Trophoblast cell (in vitro differentiated cells and primary cell): ENCODE measurements at regions not wholly inside any gene's neighbourhood (a gene's known extent, or its start where the extent isn't known, plus 50 kb on each side); places are given as distances from the start of the nearest gene placed in this dataset.

Experiments
- DNase-seq, 2 donors: peaks; one replicate each; pipeline ENCODE4 v3.0.0-alpha.2; 2016
- H2AFZ ChIP-seq: 2 replicates; pipeline ENCODE4 v1.6.1; 2013; ENCODE audit warnings: low read length, moderate library complexity, mild to moderate bottlenecking; ENCODE audit not compliant: insufficient read depth, poor library complexity
- H2AK5ac ChIP-seq: 2 replicates; pipeline ENCODE4 v1.6.1; 2013; ENCODE audit warnings: mild to moderate bottlenecking, low read length
- H2BK120ac ChIP-seq: 2 replicates; pipeline ENCODE4 v1.6.1; 2013; ENCODE audit warnings: low read length, mild to moderate bottlenecking, moderate library complexity; ENCODE audit not compliant: insufficient read depth, poor library complexity
- H2BK12ac ChIP-seq: 2 replicates; pipeline ENCODE4 v1.6.1; 2013; ENCODE audit warnings: mild to moderate bottlenecking, low read length, moderate library complexity
- H2BK5ac ChIP-seq: 2 replicates; pipeline ENCODE4 v1.6.1; 2013; ENCODE audit warnings: low read length, low read depth, moderate library complexity, mild to moderate bottlenecking; ENCODE audit not compliant: poor library complexity
- H3K14ac ChIP-seq: 2 replicates; pipeline ENCODE4 v1.6.1; 2013; ENCODE audit warnings: mild to moderate bottlenecking, low read length
- H3K18ac ChIP-seq: 2 replicates; pipeline ENCODE4 v1.6.1; 2013; ENCODE audit warnings: mild to moderate bottlenecking, low read length
- H3K23ac ChIP-seq: 2 replicates; pipeline ENCODE4 v1.6.1; 2013; ENCODE audit warnings: low read length
- H3K27ac ChIP-seq: 2 replicates; pipeline ENCODE4 v1.5.1; 2013; ENCODE audit warnings: low read depth, mild to moderate bottlenecking, inconsistent platforms, low read length, moderate library complexity
- H3K27me3 ChIP-seq: 2 replicates; pipeline ENCODE4 v1.6.1; 2013; ENCODE audit warnings: inconsistent platforms, mild to moderate bottlenecking, low read length, moderate library complexity; ENCODE audit not compliant: insufficient read depth
- H3K36me3 ChIP-seq, 2 experiments: 1 replicate in 1 of 2; 2 replicates in 1 of 2; pipeline ENCODE4 v1.6.1; 2013; ENCODE audit warnings: low read length in 2 of 2, mild to moderate bottlenecking in 2 of 2, moderate library complexity in 1 of 2; ENCODE audit not compliant: insufficient read depth in 2 of 2, control insufficient read depth in 1 of 2
- H3K4ac ChIP-seq: 2 replicates; pipeline ENCODE4 v1.6.1; 2013; ENCODE audit warnings: low read depth, mild to moderate bottlenecking, low read length, moderate library complexity
- H3K4me1 ChIP-seq, 2 experiments: 1 replicate in 1 of 2; 2 replicates in 1 of 2; pipeline ENCODE4 v1.6.1; 2013; ENCODE audit warnings: low read length in 2 of 2, mild to moderate bottlenecking in 2 of 2, moderate library complexity in 1 of 2; ENCODE audit not compliant: insufficient read depth in 2 of 2, control insufficient read depth in 1 of 2
- H3K4me2 ChIP-seq: 2 replicates; pipeline ENCODE4 v1.6.1; 2013; ENCODE audit warnings: inconsistent platforms, mild to moderate bottlenecking, low read length, moderate library complexity
- H3K4me3 ChIP-seq: 2 replicates; pipeline ENCODE4 v1.5.1; 2013; ENCODE audit warnings: mild to moderate bottlenecking, low read depth, low read length, inconsistent platforms
- H3K79me1 ChIP-seq: one replicate; pipeline ENCODE4 v1.6.1; 2013; ENCODE audit warnings: low read length
- H3K79me2 ChIP-seq: 2 replicates; pipeline ENCODE4 v1.6.1; 2013; ENCODE audit warnings: low read length, mild to moderate bottlenecking; ENCODE audit not compliant: control insufficient read depth, insufficient read depth, poor library complexity
- H3K9ac ChIP-seq: 2 replicates; pipeline ENCODE4 v1.6.1; 2013; ENCODE audit warnings: mild to moderate bottlenecking, low read length
- H3K9me3 ChIP-seq: 2 replicates; pipeline ENCODE4 v1.6.1; 2013; ENCODE audit warnings: low read depth, mild to moderate bottlenecking, control low read depth, inconsistent platforms, low read length; ENCODE audit not compliant: insufficient read depth
- H4K12ac ChIP-seq: 2 replicates; pipeline ENCODE4 v1.6.1; 2013; ENCODE audit warnings: low read depth, mild to moderate bottlenecking, low read length, moderate library complexity
- H4K8ac ChIP-seq: 2 replicates; pipeline ENCODE4 v1.6.1; 2013; ENCODE audit warnings: low read depth, mild to moderate bottlenecking, low read length, moderate library complexity
- H4K91ac ChIP-seq: one replicate; pipeline ENCODE4 v1.6.1; 2013; ENCODE audit warnings: low read depth, mild to moderate bottlenecking, low read length, moderate library complexity
- WGBS: extraction: QIAGEN DNeasy Blood & Tissue Kit; methylation state at CpG from one replicate; pipeline ENCODE4 v1.1.7; 2013; ENCODE audit warnings: missing lambda C conversion rate; ENCODE audit not compliant: insufficient read length, insufficient coverage; ENCODE audit errors: extremely low coverage; 5-methylcytosine and 5-hydroxymethylcytosine counted together

GRCh38 chr7:16318463-16318862, 102.9 kb downstream of the CRPPA start:
- no peak overlapping the region for H2BK5ac ChIP-seq
- H3K18ac ChIP-seq = no peak overlapping the region
- H3K79me2 ChIP-seq = no peaks in the 10 kb centered on the region
- H3K23ac ChIP-seq = no peak overlapping the region
- H3K4ac ChIP-seq = no peak overlapping the region
- no peak overlapping the region for H2AFZ ChIP-seq
- H4K91ac ChIP-seq = no peak overlapping the region
- H2AK5ac ChIP-seq = no peak overlapping the region
- no peak overlapping the region for H4K8ac ChIP-seq
- H3K9me3 ChIP-seq = no peaks in the 10 kb centered on the region
- no peak overlapping the region for H3K9ac ChIP-seq
- H3K4me2 ChIP-seq = no peak overlapping the region
- H3K79me1 ChIP-seq = no peaks in the 10 kb centered on the region
- no peaks in the 10 kb centered on the region for H3K27me3 ChIP-seq
- H2BK120ac ChIP-seq = no peak overlapping the region
- no peaks in the 10 kb centered on the region for H3K4me1 ChIP-seq
- H3K27ac ChIP-seq = no peak overlapping the region
- H4K12ac ChIP-seq = no peak overlapping the region
- no peaks in the 10 kb centered on the region for H3K36me3 ChIP-seq
- DNase-seq = no peak
- H2BK12ac ChIP-seq = no peak overlapping the region
- no peak overlapping the region for H3K14ac ChIP-seq
- H3K4me3 ChIP-seq = no peak overlapping the region

GRCh38 chr7:16317406-16317805, 103.9 kb downstream of the CRPPA start:
- Histone ChIP-seq H3K27me3 (no peaks in the 10 kb centered on the region), H3K4ac (no peak overlapping the region), H3K27ac (no peak overlapping the region), H2AK5ac (no peak overlapping the region), H3K79me1 (no peaks in the 10 kb centered on the region), H3K79me2 (no peaks in the 10 kb centered on the region), H2BK120ac (no peak overlapping the region), H3K18ac (no peak overlapping the region), H2BK12ac (no peak overlapping the region), H3K9me3 (no peaks in the 10 kb centered on the region), H3K4me2 (no peak overlapping the region), H3K14ac (no peak overlapping the region), H2BK5ac (no peak overlapping the region), H3K4me1 (no peaks in the 10 kb centered on the region), H3K4me3 (no peak overlapping the region), H4K91ac (no peak overlapping the region), H4K12ac (no peak overlapping the region), H2AFZ (no peak overlapping the region), H3K23ac (no peak overlapping the region), H3K9ac (no peak overlapping the region), H3K36me3 (no peaks in the 10 kb centered on the region), H4K8ac (no peak overlapping the region)
- no CpG with 5 or more reads among the region's 1 CpG for WGBS
- DNase-seq = no peak

GRCh38 chr7:16315280-16315679, 106.1 kb downstream of the CRPPA start:
- H3K36me3 ChIP-seq = no peaks in the 10 kb centered on the region
- no peak overlapping the region for H2BK120ac ChIP-seq
- no CpG with 5 or more reads among the region's 3 CpGs for WGBS
- H2BK12ac ChIP-seq = no peak overlapping the region
- H4K12ac ChIP-seq = no peak overlapping the region
- no peak for DNase-seq
- H3K18ac ChIP-seq = no peak overlapping the region
- H3K27ac ChIP-seq = no peak overlapping the region
- no peak overlapping the region for H3K23ac ChIP-seq
- no peaks in the 10 kb centered on the region for H3K27me3 ChIP-seq
- H2AFZ ChIP-seq = no peak overlapping the region
- H3K79me1 ChIP-seq = no peaks in the 10 kb centered on the region
- no peak overlapping the region for H3K4me3 ChIP-seq
- no peak overlapping the region for H4K8ac ChIP-seq
- H3K9me3 ChIP-seq = no peaks in the 10 kb centered on the region
- H2AK5ac ChIP-seq = no peak overlapping the region
- no peak overlapping the region for H4K91ac ChIP-seq
- no peak overlapping the region for H3K14ac ChIP-seq
- no peak overlapping the region for H3K4me2 ChIP-seq
- no peak overlapping the region for H2BK5ac ChIP-seq
- no peaks in the 10 kb centered on the region for H3K79me2 ChIP-seq
- H3K9ac ChIP-seq = no peak overlapping the region
- no peak overlapping the region for H3K4ac ChIP-seq
- no peaks in the 10 kb centered on the region for H3K4me1 ChIP-seq

- H3K79me1 ChIP-seq = no peaks in the 10 kb centered on the region
- H2BK5ac ChIP-seq = no peak overlapping the region
- no peak overlapping the region for H3K9ac ChIP-seq
- no peaks in the 10 kb centered on the region for H3K79me2 ChIP-seq
- H4K8ac ChIP-seq = no peak overlapping the region
- H3K27ac ChIP-seq = no peak overlapping the region
- H3K9me3 ChIP-seq = no peaks in the 10 kb centered on the region
- no peak overlapping the region for H4K91ac ChIP-seq
- H3K4me3 ChIP-seq = no peak overlapping the region
- no peak overlapping the region for H2BK12ac ChIP-seq
- no peaks in the 10 kb centered on the region for H3K36me3 ChIP-seq
- no peak overlapping the region for H3K23ac ChIP-seq
- no peak overlapping the region for H2AFZ ChIP-seq
- H3K4me2 ChIP-seq = no peak overlapping the region
- no peak overlapping the region for H2BK120ac ChIP-seq
- H3K4ac ChIP-seq = no peak overlapping the region
- no peaks in the 10 kb centered on the region for H3K4me1 ChIP-seq
- no peak overlapping the region for H3K14ac ChIP-seq
- H3K27me3 ChIP-seq = no peaks in the 10 kb centered on the region
- no peak for DNase-seq
- no CpG with 5 or more reads among the region's 2 CpGs for WGBS
- no peak overlapping the region for H2AK5ac ChIP-seq
- no peak overlapping the region for H3K18ac ChIP-seq
- H4K12ac ChIP-seq = no peak overlapping the region
These were observed 112.2 kb downstream of the CRPPA start for GRCh38 chr7:16309129-16309528.

- no peak overlapping the region for H4K8ac ChIP-seq
- no peak overlapping the region for H3K27ac ChIP-seq
- no CpG with 5 or more reads among the region's 4 CpGs for WGBS
- H3K4me2 ChIP-seq = no peak overlapping the region
- H3K27me3 ChIP-seq = no peaks in the 10 kb centered on the region
- H3K9ac ChIP-seq = no peak overlapping the region
- no peak overlapping the region for H2BK5ac ChIP-seq
- no peak overlapping the region for H3K23ac ChIP-seq
- no peaks in the 10 kb centered on the region for H3K9me3 ChIP-seq
- no peaks in the 10 kb centered on the region for H3K4me1 ChIP-seq
- no peak overlapping the region for H3K14ac ChIP-seq
- H3K4me3 ChIP-seq = no peak overlapping the region
- H3K79me2 ChIP-seq = no peaks in the 10 kb centered on the region
- H3K4ac ChIP-seq = no peak overlapping the region
- no peak for DNase-seq
- H2AFZ ChIP-seq = no peak overlapping the region
- no peak overlapping the region for H4K12ac ChIP-seq
- H3K36me3 ChIP-seq = no peaks in the 10 kb centered on the region
- no peak overlapping the region for H2BK12ac ChIP-seq
- H4K91ac ChIP-seq = no peak overlapping the region
- no peak overlapping the region for H3K18ac ChIP-seq
- no peak overlapping the region for H2BK120ac ChIP-seq
- no peaks in the 10 kb centered on the region for H3K79me1 ChIP-seq
- no peak overlapping the region for H2AK5ac ChIP-seq
These were observed 120.0 kb downstream of the CRPPA start for GRCh38 chr7:16301291-16301690.
